ENCODE measurements at regions not wholly inside any gene's neighbourhood (a gene's known extent, or its start where the extent isn't known, plus 50 kb on each side); places are given as distances from the start of the nearest gene placed in this dataset.

DNA sequence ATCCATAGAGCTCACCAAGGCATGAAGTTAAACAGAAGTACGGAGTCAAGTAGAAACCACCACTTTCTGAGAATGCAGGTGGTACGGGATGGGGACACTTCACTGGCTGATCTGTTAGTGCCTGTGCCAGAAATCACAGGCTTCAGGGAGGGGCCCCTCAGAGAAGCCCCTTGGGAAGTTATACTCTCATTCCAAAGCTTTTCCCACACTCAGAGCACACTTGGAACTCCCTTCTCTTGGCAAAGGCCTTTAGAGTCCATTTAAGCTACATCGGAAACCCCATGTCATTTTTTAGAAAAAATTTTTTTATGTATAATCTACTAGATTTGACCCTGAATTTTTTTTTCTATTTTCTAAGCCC, 80.7 kb upstream of the WASF3 start:
- CTCF ChIA-PET, result interaction anchor here (0.8 to 2.7 kb wide), 7 partner anchors 11 to 396 kb away, joined by 3 to 12 read pairs (median 3); no protein-coding TSS in a partner anchor
- H3K27me3 ChIP-seq (ENCODE audit: insufficient read depth), result no peaks in the 10 kb centered on the region
- WGBS (ENCODE audit: low lambda C conversion rate), result 99% methylated on average over 3 of the region's 3 CpGs

DNA sequence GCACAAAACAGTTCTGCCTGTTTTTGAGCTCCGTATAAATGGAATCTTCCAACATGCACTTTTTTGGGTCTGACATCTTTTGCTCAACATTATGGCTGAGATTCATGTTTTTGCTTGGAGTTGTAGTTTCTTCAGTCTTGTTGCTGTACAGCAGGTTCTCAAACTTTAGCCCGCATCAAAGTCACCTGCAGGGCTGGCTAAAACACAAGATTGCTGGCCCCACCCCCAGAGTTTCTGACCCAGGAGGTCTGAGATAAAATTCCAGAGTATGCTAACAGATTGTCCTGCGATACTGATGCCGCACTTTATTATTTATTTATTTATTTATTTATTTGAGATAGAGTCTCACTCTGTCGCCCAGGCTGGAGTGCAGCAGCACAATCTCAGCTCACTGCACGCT, 79.8 kb upstream of the WASF3 start:
- TF ChIP-seq NFIC (IDR thresholded peaks at IDR 0.05; ENCODE audit: borderline replicate concordance) (no peak), EZH2phosphoT487 (IDR thresholded peaks at IDR 0.05; ENCODE audit: borderline replicate concordance, low read depth) (no peak), ELF1 (IDR thresholded peaks at IDR 0.05) (no peak), TEAD4 (IDR thresholded peaks at IDR 0.05; ENCODE audit: borderline replicate concordance, insufficient read depth) (no peak), MXI1 (IDR thresholded peaks at IDR 0.05; ENCODE audit: low read depth, low read length) (no peak), RCOR1 (IDR thresholded peaks at IDR 0.05; ENCODE audit: low read length) (no peak)

More for the DNA sequence above, 80.7 kb upstream of the WASF3 start:
- no peaks in the 10 kb centered on the region for H3K9me3 ChIP-seq
- H3K36me3 ChIP-seq (replicated peaks in 1 of 2; ENCODE audit: control insufficient read depth in 1 of 2, insufficient read depth in 2 of 2, low read length in 1 of 2), result no peaks in the 10 kb centered on the region
- POLR2A ChIA-PET, result no interaction called here
- H2AFZ ChIP-seq (ENCODE audit: low read depth), result no peak overlapping the region
- H3F3A ChIP-seq (replicated peaks; ENCODE audit: insufficient read depth), result no peaks in the 10 kb centered on the region
- DNase-seq, result no peak
- no peaks in the 10 kb centered on the region for H3K9me2 ChIP-seq
- no peak overlapping the region for H3K27ac ChIP-seq (ENCODE audit: low read depth in 2 of 2, low read length in 1 of 2)
- no peak overlapping the region for H3K4me3 ChIP-seq (ENCODE audit: low read depth in 2 of 2, low read length in 1 of 2)
- H3K9ac ChIP-seq, result no peak overlapping the region
- H3K79me2 ChIP-seq (ENCODE audit: insufficient read depth), result no peaks in the 10 kb centered on the region
- no peaks in the 10 kb centered on the region for H4K20me1 ChIP-seq (ENCODE audit: insufficient read depth)
- H3K4me1 ChIP-seq (ENCODE audit: control insufficient read depth in 1 of 2, insufficient read depth in 2 of 2, low read depth in 1 of 2, low read length in 1 of 2), result no peaks in the 10 kb centered on the region
- TF ChIP-seq ZBTB33 (IDR thresholded peaks at IDR 0.05; ENCODE audit: borderline replicate concordance, low read depth), result no peak
- TF ChIP-seq POLR2AphosphoS5 (IDR thresholded peaks at IDR 0.05; ENCODE audit: low read depth, low read length), result no peak
- no peak for TF ChIP-seq CHD2 (IDR thresholded peaks at IDR 0.05; ENCODE audit: low read length, partially characterized antibody)
- TF ChIP-seq JUND (IDR thresholded peaks at IDR 0.05), result no peak
- no peak for TF ChIP-seq FOXJ3 (CRISPR knock-in tag; IDR thresholded peaks at IDR 0.05)
- no peak for TF ChIP-seq RAD21 (IDR thresholded peaks at IDR 0.05; ENCODE audit: low read length)
- TF ChIP-seq CTCF (IDR thresholded peaks at IDR 0.05), result no peak
- TF ChIP-seq NRF1 (IDR thresholded peaks at IDR 0.05; ENCODE audit: low read depth, low read length), result no peak
- no peak for TF ChIP-seq NFIC (IDR thresholded peaks at IDR 0.05; ENCODE audit: borderline replicate concordance)
- no peak overlapping the region for H3K4me2 ChIP-seq

More for the DNA sequence above, 79.8 kb upstream of the WASF3 start:
- no peak for DNase-seq
- POLR2A ChIA-PET, result interaction anchor here (0.6 kb wide), 1 partner anchor 221 kb away, joined by 3 read pairs; no protein-coding TSS in a partner anchor
- H3K9me2 ChIP-seq, result no peaks in the 10 kb centered on the region
- no peaks in the 10 kb centered on the region for H3F3A ChIP-seq (replicated peaks; ENCODE audit: insufficient read depth)
- no peaks in the 10 kb centered on the region for H3K27me3 ChIP-seq (ENCODE audit: insufficient read depth)
- 93% methylated on average over 6 of the region's 6 CpGs for WGBS (ENCODE audit: low lambda C conversion rate)
- no peak overlapping the region for H2AFZ ChIP-seq (ENCODE audit: low read depth)
- no peaks in the 10 kb centered on the region for H3K9me3 ChIP-seq
- no peaks in the 10 kb centered on the region for H3K79me2 ChIP-seq (ENCODE audit: insufficient read depth)
- no peaks in the 10 kb centered on the region for H3K36me3 ChIP-seq (replicated peaks in 1 of 2; ENCODE audit: control insufficient read depth in 1 of 2, insufficient read depth in 2 of 2, low read length in 1 of 2)
- no peak overlapping the region for H3K4me2 ChIP-seq
- no peaks in the 10 kb centered on the region for H4K20me1 ChIP-seq (ENCODE audit: insufficient read depth)
- no peak overlapping the region for H3K4me3 ChIP-seq (ENCODE audit: low read depth in 2 of 2, low read length in 1 of 2)
- no peak overlapping the region for H3K9ac ChIP-seq
- no peak overlapping the region for H3K27ac ChIP-seq (ENCODE audit: low read depth in 2 of 2, low read length in 1 of 2)
- CTCF ChIA-PET, result interaction anchor here (0.6 to 1.9 kb wide), 2 partner anchors 221 to 222 kb away, joined by 3 to 4 read pairs; no protein-coding TSS in a partner anchor
- H3K4me1 ChIP-seq (ENCODE audit: control insufficient read depth in 1 of 2, insufficient read depth in 2 of 2, low read depth in 1 of 2, low read length in 1 of 2), result no peaks in the 10 kb centered on the region

Measured in SK-N-SH (cell line).